ENCODE measurements at regions not wholly inside any gene's neighbourhood (a gene's known extent, or its start where the extent isn't known, plus 50 kb on each side); places are given as distances from the start of the nearest gene placed in this dataset.

DNA sequence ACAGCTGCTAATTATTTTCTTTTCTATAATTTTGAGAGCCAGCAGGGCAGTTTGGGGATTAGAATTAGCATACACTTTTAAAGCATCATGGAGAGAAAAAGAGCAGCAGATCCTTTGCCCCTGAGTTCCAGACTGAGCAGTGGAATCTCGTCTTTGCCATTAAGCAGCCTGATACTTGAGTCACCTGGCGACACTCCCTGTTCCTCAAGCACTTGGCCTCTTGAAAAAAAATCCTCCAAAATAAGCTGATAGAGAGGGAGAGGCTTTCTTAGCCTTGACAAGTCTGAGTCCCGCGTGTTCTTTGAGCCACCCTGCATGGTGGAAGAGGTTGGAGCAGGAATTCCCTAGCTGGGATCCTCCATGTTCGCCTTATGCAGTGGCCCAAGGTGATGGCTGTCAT lies 398.3 kb downstream of the IRX2 start:
- FAIRE-seq, result no peak

More for the DNA sequence above, 398.3 kb downstream of the IRX2 start:
- Histone ChIP-seq H2AFZ (ENCODE audit: low read length) (no peak overlapping the region), H3K14ac (ENCODE audit: insufficient read length) (no peak overlapping the region), H3K56ac (replicated peaks; ENCODE audit: insufficient read length, low read depth, low read length) (no peak overlapping the region), H2BK5ac (ENCODE audit: low read depth, low read length) (no peak overlapping the region), H2BK12ac (ENCODE audit: low read depth, low read length) (no peak overlapping the region), H2BK20ac (ENCODE audit: low read length) (no peak overlapping the region), H3K4me2 (ENCODE audit: insufficient read depth in 1 of 2, low read depth in 2 of 2, low read length in 2 of 2) (no peak overlapping the region), H3K4ac (replicated peaks; ENCODE audit: insufficient read length, low read depth, low read length) (no peak overlapping the region), H3K27me3 (replicated peaks in 1 of 4; ENCODE audit: control insufficient read depth in 3 of 4, extremely low read depth in 1 of 4, insufficient read depth in 3 of 4, low read length in 3 of 4) (no peaks in the 10 kb centered on the region), H3K23ac (ENCODE audit: insufficient read length) (no peak overlapping the region), H3K79me1 (ENCODE audit: low read depth, low read length) (no peaks in the 10 kb centered on the region), H4K5ac (ENCODE audit: insufficient read length, low read depth, low read length) (no peak overlapping the region), H3K4me1 (replicated peaks in 1 of 4; ENCODE audit: control insufficient read depth in 3 of 4, insufficient read depth in 4 of 4, low read length in 3 of 4) (no peaks in the 10 kb centered on the region), H4K20me1 (replicated peaks in 1 of 2; ENCODE audit: control insufficient read depth in 1 of 2, insufficient read depth in 2 of 2, low read length in 2 of 2) (no peaks in the 10 kb centered on the region), H3K27ac (ENCODE audit: low read depth, low read length) (no peak overlapping the region), H3K23me2 (ENCODE audit: low read depth, low read length) (no peaks in the 10 kb centered on the region), H2BK120ac (replicated peaks; ENCODE audit: low read depth, low read length) (no peak overlapping the region), H3K79me2 (ENCODE audit: control insufficient read depth in 1 of 2, insufficient read depth in 2 of 2, low read length in 2 of 2) (no peaks in the 10 kb centered on the region), H2BK15ac (ENCODE audit: low read length) (no peak overlapping the region), H3K18ac (ENCODE audit: extremely low read depth, low read length) (no peak overlapping the region), H4K8ac (ENCODE audit: extremely low read depth, insufficient read depth, low read length) (no peak overlapping the region), H2AK5ac (ENCODE audit: low read depth, low read length) (no peak overlapping the region), H4K91ac (replicated peaks; ENCODE audit: insufficient read length, low read length) (no peak overlapping the region), H3K4me3 (ENCODE audit: extremely low read depth in 1 of 4, insufficient read depth in 2 of 4, low read depth in 3 of 4, low read length in 4 of 4) (no peak overlapping the region), H3K9ac (replicated peaks in 1 of 4; ENCODE audit: extremely low read depth in 1 of 4, low read depth in 3 of 4, low read length in 3 of 4) (no peak overlapping the region), H3K9me3 (ENCODE audit: insufficient read depth in 2 of 2, low read depth in 1 of 2, low read length in 1 of 2) (0 out of 4 replicates have a peak, but pooled peaks cover 3 to 4% of the 10 kb centered on the region in 2 experiments), H3K36me3 (ENCODE audit: control insufficient read depth in 2 of 4, insufficient read depth in 4 of 4, low read length in 3 of 4) (no peaks in the 10 kb centered on the region)
- TF ChIP-seq RXRA (IDR thresholded peaks at IDR 0.05; ENCODE audit: insufficient read depth, low read depth, low read length) (no peak), TBP (IDR thresholded peaks at IDR 0.05; ENCODE audit: low read depth, low read length) (no peak), SIX5 (IDR thresholded peaks at IDR 0.05; ENCODE audit: low read depth, low read length) (no peak), CHD1 (IDR thresholded peaks at IDR 0.05; ENCODE audit: low read depth, low read length) (no peak), CEBPB (IDR thresholded peaks at IDR 0.05; ENCODE audit: low read depth, low read length) (no peak), ZNF274 (IDR thresholded peaks at IDR 0.05; ENCODE audit: borderline replicate concordance, extremely low read depth, low read length) (no peak), RAD21 (IDR thresholded peaks at IDR 0.05 in 1 of 2, conservative IDR thresholded peaks at IDR 0.05 in 1 of 2; ENCODE audit: low read depth in 2 of 2, low read length in 2 of 2) (no peak), CHD2 (IDR thresholded peaks at IDR 0.05; ENCODE audit: low read length) (no peak), TAF7 (optimal IDR thresholded peaks at IDR 0.05; ENCODE audit: borderline replicate concordance, low read depth, low read length) (no peak), CBX5 (IDR thresholded peaks at IDR 0.05; ENCODE audit: low read depth, low read length) (no peak)
- TF ChIP-seq, protein P1, sequence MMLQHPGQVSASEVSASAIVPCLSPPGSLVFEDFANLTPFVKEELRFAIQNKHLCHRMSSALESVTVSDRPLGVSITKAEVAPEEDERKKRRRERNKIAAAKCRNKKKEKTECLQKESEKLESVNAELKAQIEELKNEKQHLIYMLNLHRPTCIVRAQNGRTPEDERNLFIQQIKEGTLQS (IDR thresholded peaks at IDR 0.05; ENCODE audit: insufficient read depth, low read depth, low read length), result no peak
- no peak for DNase-seq (ENCODE audit: low read depth in 1 of 2, low spot score in 2 of 2)
- ChIA-PET POLR2A (ENCODE audit: partially characterized antibody) (no interaction called here), CTCF (ENCODE audit: partially characterized antibody) (no interaction called here)
- 89% methylated on average over 5 of the region's 5 CpGs; no CpG with 5 or more reads in 1 of the 2 experiments for WGBS, 2 experiments (ENCODE audit: extremely low coverage in 1 of 2, insufficient coverage in 1 of 2, insufficient read length in 1 of 2, insufficient replicate concordance in 2 of 2, low coverage in 1 of 2, low lambda C conversion rate in 2 of 2, missing lambda C conversion rate in 1 of 2)

Data from H1 (cell line).